ENCODE measurements at regions not wholly inside any gene's neighbourhood (a gene's known extent, or its start where the extent isn't known, plus 50 kb on each side); places are given as distances from the start of the nearest gene placed in this dataset.

DNA sequence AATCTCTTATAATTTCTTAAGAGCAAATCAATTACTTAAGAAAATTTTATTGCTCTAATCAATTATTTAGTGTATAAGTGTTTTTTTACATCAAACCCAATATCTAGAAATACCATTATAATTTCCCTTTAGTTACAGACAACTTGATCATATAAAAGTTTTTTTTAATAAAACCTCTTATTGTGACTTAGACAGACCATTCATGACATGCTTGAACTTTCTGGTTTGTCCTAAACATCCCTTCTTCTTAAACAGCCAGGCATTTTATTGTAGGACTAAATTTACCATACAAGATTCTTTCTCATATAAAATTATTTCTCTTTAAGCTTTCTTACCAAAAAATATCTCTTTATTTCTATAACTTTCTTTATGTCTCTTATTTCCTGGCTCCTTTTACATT is 164.5 kb downstream of the SUCNR1 start:
- TF ChIP-seq CTCF (IDR thresholded peaks at IDR 0.05) (no peak), POLR2AphosphoS5 (IDR thresholded peaks at IDR 0.05) (no peak)
